GM19193 (cell line): ENCODE measurements at regions not wholly inside any gene's neighbourhood (a gene's known extent, or its start where the extent isn't known, plus 50 kb on each side); places are given as distances from the start of the nearest gene placed in this dataset.

Source experiments
- POLR2A ChIP-seq: IDR thresholded peaks from 4 replicates; pipeline ENCODE4 v1.6.1; 2011; ENCODE audit not compliant: insufficient read depth, insufficient read length; ENCODE audit errors: extremely low read depth

- no peak for TF ChIP-seq POLR2A
These were observed 373.7 kb downstream of the ENC1 start for GRCh38 chr5:74266836-74267235.

DNA sequence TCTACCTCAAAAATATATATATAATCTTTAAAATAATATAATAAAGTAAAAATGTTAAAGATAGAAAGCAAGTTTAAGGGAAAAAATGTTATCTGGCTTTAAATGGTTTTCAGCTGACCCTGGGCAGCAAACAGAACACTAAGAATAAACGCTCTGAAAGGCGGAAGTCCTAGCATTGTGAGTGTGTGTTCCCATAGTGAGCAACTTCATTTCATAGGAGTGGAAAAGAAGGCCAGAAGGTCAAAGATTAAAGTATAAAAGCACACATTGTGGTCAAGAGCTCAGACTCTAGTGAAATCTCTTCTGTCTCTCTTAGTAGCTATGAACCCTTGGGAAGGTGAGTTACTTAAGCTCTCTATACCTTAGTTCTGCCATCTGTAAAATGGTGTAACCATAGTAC lies 374.4 kb downstream of the ENC1 start:
- no peak for TF ChIP-seq POLR2A

GRCh38 chr5:74262544-74263207 lies 377.9 kb downstream of the ENC1 start:
- TF ChIP-seq POLR2A: no peak

- TF ChIP-seq POLR2A: no peak
These were observed 378.7 kb downstream of the ENC1 start for GRCh38 chr5:74261866-74262265.

DNA sequence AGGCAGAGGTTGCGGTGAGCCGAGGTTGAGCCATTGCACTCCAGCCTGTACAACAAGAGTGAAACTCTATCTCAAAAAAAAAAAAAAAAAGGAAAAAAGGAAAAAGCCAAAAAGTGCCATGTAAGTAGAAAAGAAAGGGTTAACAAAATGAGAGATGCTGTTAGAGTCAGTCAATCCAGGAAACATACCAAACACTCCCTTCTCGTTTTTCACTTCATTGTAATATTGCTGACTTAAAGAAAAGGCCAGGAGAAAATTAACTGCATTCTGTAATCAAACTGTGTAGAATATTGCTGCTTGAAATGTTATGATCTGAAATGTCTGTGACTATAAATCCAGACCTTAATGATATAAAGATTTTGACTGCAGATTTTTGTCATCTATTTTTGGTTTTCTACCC lies 379.1 kb downstream of the ENC1 start:
- no peak for TF ChIP-seq POLR2A

- TF ChIP-seq POLR2A: no peak
These were observed 381.0 kb downstream of the ENC1 start for GRCh38 chr5:74259572-74259971.

DNA sequence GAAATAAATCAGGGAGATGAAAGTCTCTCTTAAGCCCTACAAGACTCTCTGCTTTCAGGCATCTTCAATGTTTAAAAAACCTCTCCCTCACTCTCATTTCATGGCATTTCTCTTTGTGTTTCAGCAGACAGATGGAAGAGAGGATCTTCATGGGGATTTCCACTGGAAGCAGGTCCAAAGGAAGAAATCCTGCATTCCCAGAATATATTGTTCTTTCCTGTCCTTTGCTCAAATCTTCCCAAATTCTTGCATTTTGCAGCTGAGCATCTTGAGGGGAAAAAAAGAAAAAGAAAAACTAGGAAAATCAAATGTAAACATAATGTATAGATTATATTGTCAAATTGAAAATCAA lies 382.2 kb downstream of the ENC1 start:
- TF ChIP-seq POLR2A: no peak

DNA sequence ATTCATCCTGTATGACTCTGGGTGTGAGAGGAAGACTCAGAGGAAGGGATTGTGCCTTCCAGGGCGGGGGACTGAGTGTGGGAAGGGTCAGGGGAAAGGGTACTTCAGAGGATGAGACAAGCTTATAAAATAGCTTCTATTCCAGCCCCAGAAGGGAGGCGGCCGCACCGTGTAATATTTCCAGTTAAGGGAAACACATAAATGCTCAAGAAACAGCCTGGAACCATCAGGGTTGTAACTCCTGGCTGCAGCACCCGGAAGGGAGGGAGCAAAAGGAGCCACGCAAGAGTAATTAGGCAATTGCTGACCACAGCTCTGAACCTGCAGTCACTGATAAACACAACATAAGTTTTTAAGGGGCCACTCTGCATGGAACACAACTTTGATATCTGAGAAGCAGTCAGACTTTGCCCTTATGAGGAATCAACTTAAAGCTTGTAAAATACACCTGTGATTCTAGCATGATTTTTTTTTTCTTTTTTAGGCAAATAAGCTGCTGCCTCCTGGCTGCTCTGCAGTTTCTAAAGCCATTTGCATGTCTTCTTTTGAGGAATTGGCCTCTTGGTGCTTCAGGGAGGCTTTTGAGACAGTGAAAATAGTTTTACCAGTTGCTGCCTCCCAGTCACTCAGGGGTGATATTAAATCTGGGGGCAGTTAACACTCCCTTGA lies 382.7 kb downstream of the ENC1 start:
- TF ChIP-seq POLR2A: no peak

DNA sequence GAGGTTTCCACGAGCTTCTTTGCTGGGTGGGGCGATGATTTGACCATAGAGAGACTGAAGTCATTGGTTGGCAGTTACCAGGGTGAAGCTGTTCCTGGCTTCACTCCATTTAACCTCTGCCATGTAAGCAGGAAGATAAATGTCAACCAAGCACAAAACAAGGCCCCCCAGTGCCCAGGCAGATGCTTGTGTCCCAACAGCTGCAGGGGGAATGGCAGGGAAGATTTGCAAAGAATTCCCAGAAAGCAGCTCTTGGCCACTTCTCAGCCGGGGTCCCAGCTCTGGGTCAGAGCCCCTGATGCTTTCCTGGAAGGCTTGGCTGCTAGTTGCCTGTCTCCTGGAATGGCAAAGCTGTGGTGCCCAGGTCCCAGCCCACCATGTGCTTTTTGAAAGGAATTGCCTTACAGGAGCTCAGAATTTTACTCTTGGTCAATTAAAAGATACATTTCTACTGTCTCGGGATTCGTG lies 383.4 kb downstream of the ENC1 start:
- TF ChIP-seq POLR2A: no peak

DNA sequence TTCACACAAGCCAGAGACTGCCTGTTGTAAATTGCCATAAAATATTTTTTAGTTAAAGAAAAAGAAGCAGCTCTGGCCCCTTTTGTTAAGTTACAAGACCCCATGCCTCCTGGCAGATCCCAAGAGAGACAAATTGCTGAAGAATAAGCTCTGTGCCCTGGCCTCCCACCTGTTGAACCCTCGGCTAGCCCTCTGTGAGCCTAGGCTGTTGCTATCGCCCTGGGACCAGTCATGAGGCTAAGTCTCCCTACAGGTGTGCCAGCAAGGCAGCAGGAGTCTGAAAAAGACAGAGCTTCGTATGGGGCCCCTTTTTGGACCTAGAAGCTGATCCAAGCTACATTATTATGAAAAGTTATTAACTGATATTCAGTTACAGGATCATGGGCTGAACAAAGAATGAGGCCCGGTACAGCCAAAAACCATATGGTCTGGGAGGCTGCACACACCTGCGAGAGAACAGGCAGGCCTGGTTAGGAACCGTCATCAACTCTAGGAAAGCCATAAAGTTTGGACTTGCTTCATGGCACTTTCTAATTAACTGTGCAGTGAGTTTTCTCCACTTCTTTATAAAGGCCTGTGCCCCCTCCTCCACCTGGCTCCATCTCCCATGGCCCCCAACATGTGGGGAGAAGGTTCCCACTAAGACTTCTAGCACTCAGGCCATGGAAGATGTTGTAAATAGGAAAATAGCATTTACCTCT lies 384.7 kb downstream of the ENC1 start:
- TF ChIP-seq POLR2A: no peak

DNA sequence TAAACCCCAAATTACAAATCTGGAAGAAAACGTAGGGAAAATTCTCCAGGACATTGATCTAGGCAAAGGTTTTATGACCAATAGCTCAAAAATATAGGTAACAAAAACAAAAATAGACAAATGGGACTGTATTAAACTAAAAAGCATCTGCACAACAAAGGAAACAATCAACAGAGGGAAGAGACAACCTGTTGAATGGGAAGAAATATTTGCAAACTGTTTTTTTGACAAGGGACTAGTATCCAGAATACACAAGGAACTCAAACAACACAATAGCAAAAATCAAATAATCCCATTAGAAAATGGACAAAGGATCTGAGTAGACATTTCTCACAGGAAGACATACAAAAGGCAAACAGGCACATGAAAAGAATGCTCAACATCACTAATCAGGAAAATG lies 386.3 kb downstream of the ENC1 start:
- no peak for TF ChIP-seq POLR2A

- TF ChIP-seq POLR2A: no peak
These were observed 388.5 kb downstream of the ENC1 start for GRCh38 chr5:74252044-74252443.

DNA sequence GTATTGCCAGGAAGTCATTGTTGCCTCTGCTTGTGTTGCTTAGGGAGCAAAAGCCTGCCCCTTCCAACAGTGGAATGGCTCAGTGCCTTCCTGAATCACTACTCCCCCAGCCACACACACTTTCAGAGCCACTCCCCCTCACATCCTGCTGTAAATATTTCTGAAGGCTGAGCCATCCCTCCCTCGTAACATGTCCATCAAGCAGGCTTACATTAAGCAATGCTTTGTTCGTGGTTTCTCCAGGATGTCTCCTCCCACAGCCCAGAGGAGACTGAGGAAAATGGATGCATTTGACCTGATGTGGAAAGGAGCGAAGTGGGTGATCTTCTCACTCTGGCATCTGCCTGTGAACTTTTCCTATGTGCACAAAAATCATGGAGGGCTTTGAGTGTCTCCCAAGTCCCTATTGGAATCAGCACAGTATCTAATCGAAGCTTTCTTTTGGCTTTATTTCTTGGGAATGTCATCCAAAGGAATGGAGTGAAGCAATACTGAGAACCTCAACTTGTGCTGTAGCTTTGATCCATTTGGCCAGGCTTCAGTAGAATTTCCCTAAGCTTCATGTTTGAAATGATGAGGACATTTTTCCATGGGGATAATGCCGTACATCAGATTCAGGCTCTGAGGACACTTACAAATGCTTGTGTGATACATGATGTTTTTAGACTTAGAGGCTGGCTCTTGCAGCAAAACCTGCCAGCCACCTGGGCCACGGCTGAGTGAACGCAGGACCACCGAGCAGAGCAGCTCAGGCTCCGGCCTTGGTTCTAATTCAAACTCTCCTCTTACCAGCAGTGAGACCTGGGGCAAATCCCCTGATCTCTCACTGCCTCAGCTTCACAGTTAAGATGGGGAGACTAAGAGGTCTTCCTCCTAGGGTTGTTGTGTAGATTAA lies 389.1 kb downstream of the ENC1 start:
- TF ChIP-seq POLR2A: no peak

DNA sequence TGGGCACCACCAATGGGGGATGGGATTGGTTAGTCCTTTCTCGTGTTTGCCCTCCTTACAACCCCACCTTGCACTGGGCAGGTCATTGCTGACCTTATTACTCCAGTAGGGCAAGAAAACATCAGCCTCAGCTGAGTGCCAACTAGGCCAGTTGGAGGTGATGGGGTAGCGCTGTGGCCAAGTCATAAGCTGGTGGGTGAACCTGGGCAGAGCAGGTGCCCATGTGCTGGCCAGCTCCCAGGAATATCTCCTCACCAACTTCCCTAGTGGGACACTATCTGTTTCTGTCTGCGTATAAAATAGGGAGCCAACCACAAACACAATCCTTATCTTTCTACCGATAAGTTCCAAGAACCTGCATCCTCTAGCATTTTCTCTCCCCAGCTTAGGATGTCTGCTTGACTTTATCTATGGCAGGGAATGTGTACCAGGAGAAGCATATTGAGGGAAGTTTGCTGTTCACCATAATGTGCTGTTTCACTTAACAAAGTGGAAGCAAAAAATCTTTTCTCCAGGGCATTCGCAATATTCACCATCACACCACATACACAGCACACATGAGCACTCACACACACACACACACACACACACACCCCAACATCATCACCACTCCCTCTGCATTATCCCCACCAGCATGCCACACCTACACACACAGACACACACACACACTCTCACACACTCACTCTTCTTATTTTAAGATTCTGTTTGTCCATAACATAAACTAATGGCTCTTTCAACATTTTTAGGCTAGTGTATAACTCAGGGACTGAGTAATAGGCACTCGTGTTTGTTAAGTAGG lies 390.0 kb downstream of the ENC1 start:
- no peak for TF ChIP-seq POLR2A
